GM12878 (cell line): ENCODE measurements at regions not wholly inside any gene's neighbourhood (a gene's known extent, or its start where the extent isn't known, plus 50 kb on each side); places are given as distances from the start of the nearest gene placed in this dataset.

Source experiments
- ATAC-seq: fragments of 200-7000 bp; cut with Tn5 transposase; 3 replicates; pipeline ENCODE4 v1.9.1; 2020; ENCODE audit warnings: mild to moderate bottlenecking, moderate library complexity
- BruUV-seq: library from RNA; stranded (reverse); fragments of 400-500 nt; replicated peaks from 2 replicates; lab custom pipeline; 2021; lab: Mats Ljungman, UMichigan
- CTCF ChIA-PET: fragments of 300-600 bp; sonication (Branson Sonifier 250); formaldehyde crosslinking; extraction: SDS; loops from one replicate; lab custom pipeline; 2021; ENCODE audit warnings: inconsistent platforms; lab: Yijun Ruan, JAX
- POLR2A ChIA-PET: fragments of 350-600 bp; formaldehyde crosslinking; extraction: SDS; loops from one replicate; lab custom pipeline; 2021; ENCODE audit warnings: inconsistent platforms; lab: Charles Lee
- RAD21 ChIA-PET: fragments of 300-600 bp; sonication (Branson Sonifier 250); formaldehyde crosslinking; loops from one replicate; lab custom pipeline; 2023; ENCODE audit warnings: antibody characterized with exemption; ENCODE audit not compliant: unreplicated experiment; lab: Charles Lee
- SMC1A ChIA-PET: fragments of 300-600 bp; sonication (Branson Sonifier 250); formaldehyde crosslinking; loops from one replicate; lab custom pipeline; 2023; ENCODE audit not compliant: unreplicated experiment, uncharacterized antibody; lab: Charles Lee
- DNase-seq: peaks from one replicate; pipeline ENCODE4 v3.0.0-alpha.2; 2011; ENCODE audit warnings: low read depth, low spot score
- FAIRE-seq: peaks from 3 replicates; lab custom pipeline; 2011; peaks lifted over from hg19 to GRCh38; lab: Jason Lieb, UNC
- H2AFZ ChIP-seq: 2 replicates; pipeline ENCODE4 v1.6.0; 2011; ENCODE audit warnings: low read depth, low read length, control low read depth; ENCODE audit not compliant: control insufficient read depth
- H3K27ac ChIP-seq: 2 replicates; pipeline ENCODE4 v1.5.1; 2011; ENCODE audit warnings: control low read depth; ENCODE audit not compliant: control insufficient read depth, insufficient read depth
- H3K27me3 ChIP-seq, 2 experiments: replicated peaks in 1 of 2; 2 replicates each; pipeline versions ENCODE4 v1.6.0 to v1.6.1; 2011; ENCODE audit warnings: low read length in 1 of 2; ENCODE audit not compliant: control insufficient read depth in 2 of 2, insufficient read depth in 2 of 2
- H3K36me3 ChIP-seq, 2 experiments: 2 replicates each; pipeline ENCODE4 v1.5.1; 2011; ENCODE audit warnings: low read length in 1 of 2; ENCODE audit not compliant: control insufficient read depth in 2 of 2, insufficient read depth in 2 of 2
- H3K4me1 ChIP-seq: 2 replicates; pipeline ENCODE4 v1.6.1; 2011; ENCODE audit warnings: mild to moderate bottlenecking, low read length, moderate library complexity, mixed read lengths; ENCODE audit not compliant: control insufficient read depth, insufficient read depth
- H3K4me2 ChIP-seq: 2 replicates; pipeline ENCODE4 v1.6.0; 2011; ENCODE audit warnings: control low read depth; ENCODE audit not compliant: control insufficient read depth, insufficient read depth
- H3K4me3 ChIP-seq: fragments of 200-600 bp; sonication (generic); 2 replicates; pipeline ENCODE4 v1.5.1; 2016
- H3K79me2 ChIP-seq: 2 replicates; pipeline ENCODE4 v1.6.0; 2011; ENCODE audit warnings: low read length; ENCODE audit not compliant: control insufficient read depth, insufficient read depth
- H3K9ac ChIP-seq: 2 replicates; pipeline ENCODE4 v1.8.0; 2011; ENCODE audit warnings: low read length, control low read depth, mixed read lengths; ENCODE audit not compliant: control insufficient read depth, insufficient read depth
- H3K9me3 ChIP-seq: replicated peaks from 3 replicates; pipeline ENCODE4 v1.5.1; 2011; ENCODE audit warnings: mild to moderate bottlenecking, low read length; ENCODE audit not compliant: control insufficient read depth, insufficient read depth
- H4K20me1 ChIP-seq: 2 replicates; pipeline ENCODE4 v1.6.0; 2011; ENCODE audit not compliant: control insufficient read depth, insufficient read depth
- DPF2 ChIP-seq: fragments of 450-650 bp; IDR thresholded peaks from 2 replicates; pipeline ENCODE4 v1.6.1; 2017; ENCODE audit warnings: mild to moderate bottlenecking
- ESRRA ChIP-seq: IDR thresholded peaks from 2 replicates; pipeline ENCODE4 v1.6.1; 2012; ENCODE audit warnings: mild to moderate bottlenecking, low read length, improper control_type of control experiment
- ETV6 ChIP-seq, 2 experiments: fragments of 450-650 bp in 1 of 2; IDR thresholded peaks in 1 of 2; conservative IDR thresholded peaks in 1 of 2; 2 replicates each; pipeline ENCODE4 v1.6.1; 2014; ENCODE audit warnings: antibody characterized with exemption in 1 of 2, borderline replicate concordance in 1 of 2, low read depth in 1 of 2, mild to moderate bottlenecking in 1 of 2, moderate library complexity in 1 of 2
- FOXK2 ChIP-seq: fragments of 450-650 bp; IDR thresholded peaks from 2 replicates; pipeline ENCODE4 v1.6.1; 2017; ENCODE audit warnings: mild to moderate bottlenecking, moderate library complexity
- HSF1 ChIP-seq: fragments of 150-350 bp; IDR thresholded peaks from 2 replicates; pipeline ENCODE4 v1.6.1; 2014; ENCODE audit warnings: mild to moderate bottlenecking, low read depth, low read length
- MYC ChIP-seq: IDR thresholded peaks from 2 replicates; pipeline ENCODE4 v1.6.1; 2011; ENCODE audit warnings: mild to moderate bottlenecking, low read length, moderate library complexity, inconsistent platforms; ENCODE audit not compliant: insufficient read depth, insufficient replicate concordance, insufficient read length, severe bottlenecking
- PAX5 ChIP-seq: IDR thresholded peaks from 2 replicates; pipeline ENCODE4 v1.6.1; 2011; ENCODE audit warnings: low read depth, low read length, borderline replicate concordance
- PBX3 ChIP-seq: IDR thresholded peaks from 2 replicates; pipeline ENCODE4 v1.6.1; 2011; ENCODE audit warnings: mild to moderate bottlenecking, low read depth, low read length, moderate library complexity; ENCODE audit not compliant: insufficient replicate concordance
- RAD51 ChIP-seq: fragments of 450-650 bp; IDR thresholded peaks from 2 replicates; pipeline ENCODE4 v1.6.1; 2016; ENCODE audit warnings: moderate library complexity, mild to moderate bottlenecking, inconsistent platforms
- SMAD1 ChIP-seq: fragments of 450-650 bp; IDR thresholded peaks from 2 replicates; pipeline ENCODE4 v1.6.1; 2018; ENCODE audit warnings: mild to moderate bottlenecking, low read depth; ENCODE audit not compliant: partially characterized antibody
- SP1 ChIP-seq: IDR thresholded peaks from one replicate; pipeline ENCODE4 v1.6.1; 2011; ENCODE audit warnings: low read depth, low read length
- WGBS: methylation state at CpG from one replicate; pipeline ENCODE4 v1.1.6; 2016; ENCODE audit warnings: low lambda C conversion rate; ENCODE audit not compliant: insufficient replicate concordance, insufficient coverage; ENCODE audit errors: missing lambda C conversion rate; 5-methylcytosine and 5-hydroxymethylcytosine counted together
- in situ Hi-C: fragments of 300-500 bp; cut with MboI; formaldehyde crosslinking; loops from 9 replicates; pipeline ENCODE4 v1.14.3; 2018; ENCODE audit warnings: mixed read lengths
- intact Hi-C: fragments of 100-400 bp; cut with micrococcal nuclease; formaldehyde crosslinking; loops from one replicate; pipeline ENCODE4 v1.14.2; 2022; ENCODE audit not compliant: unreplicated experiment

- BruUV-seq, result no TSS peak
- Histone ChIP-seq H3K27ac (no peak overlapping the region), H3K4me1 (no peaks in the 10 kb centered on the region), H4K20me1 (no peaks in the 10 kb centered on the region), H3K36me3 (no peaks in the 10 kb centered on the region), H2AFZ (no peak overlapping the region), H3K79me2 (no peaks in the 10 kb centered on the region), H3K9ac (no peak overlapping the region)
- CTCF ChIA-PET, result interaction anchor here (0.6 kb wide), 1 partner anchor 1670 kb away, joined by 3 read pairs; no protein-coding TSS in a partner anchor
- intact Hi-C loops, result no loop called here
- TF ChIP-seq SP1 (no peak), PAX5 (no peak), DPF2 (no peak)
- TF ChIP-seq, all 136 proteins: peak for 0
- POLR2A ChIA-PET, result no interaction called here
- FAIRE-seq (no peak), DNase-seq (no peak), ATAC-seq (no peak)
- Histone ChIP-seq H3K27me3 (no peaks in the 10 kb centered on the region), H3K4me3 (no peak overlapping the region), H3K4me2 (no peak overlapping the region), H3K9me3 (no peaks in the 10 kb centered on the region)
- 10% methylated on average over 5 of the region's 5 CpGs for WGBS
- SMC1A ChIA-PET, result no interaction called here
- in situ Hi-C loops, result no loop called here
- RAD21 ChIA-PET, result no interaction called here
These were observed 89.0 kb upstream of the CHODL start for GRCh38 chr21:18155508-18156193.

GRCh38 chr21:18153063-18153462 lies 91.6 kb upstream of the CHODL start:
- Histone ChIP-seq H3K27me3 (no peaks in the 10 kb centered on the region), H4K20me1 (no peaks in the 10 kb centered on the region), H3K9ac (no peak overlapping the region), H3K4me2 (no peak overlapping the region), H2AFZ (no peak overlapping the region), H3K27ac (no peak overlapping the region), H3K36me3 (no peaks in the 10 kb centered on the region), H3K4me3 (no peak overlapping the region), H3K4me1 (no peaks in the 10 kb centered on the region), H3K9me3 (no peaks in the 10 kb centered on the region), H3K79me2 (no peaks in the 10 kb centered on the region)
- WGBS, result 32% methylated on average over 2 of the region's 2 CpGs
- in situ Hi-C loops (no loop called here), intact Hi-C loops (no loop called here)
- ChIA-PET POLR2A (no interaction called here), SMC1A (no interaction called here), RAD21 (no interaction called here), CTCF (no interaction called here)
- no peak for DNase-seq
- FAIRE-seq, result no peak
- no TSS peak for BruUV-seq
- no peak for ATAC-seq
- TF ChIP-seq ESRRA (no peak), ETV6 (conservative IDR thresholded peaks at IDR 0.05 in 1 of 2, IDR thresholded peaks at IDR 0.05 in 1 of 2; ENCODE audit: borderline replicate concordance in 1 of 2, low read depth in 1 of 2) (no peak), SMAD1 (no peak), MYC (no peak), FOXK2 (no peak), PAX5 (no peak), HSF1 (no peak), PBX3 (no peak), RAD51 (no peak)
